AG10803 (cell line): ENCODE measurements at regions not wholly inside any gene's neighbourhood (a gene's known extent, or its start where the extent isn't known, plus 50 kb on each side); places are given as distances from the start of the nearest gene placed in this dataset.

Experiments
- DNase-seq: peaks from one replicate; pipeline ENCODE4 v3.0.0; 2010; ENCODE audit warnings: low read depth
- H3K4me3 ChIP-seq: 2 replicates; pipeline ENCODE4 v1.5.1; 2011; ENCODE audit warnings: mild to moderate bottlenecking, low read length, control low read depth
- TF ChIP-seq, protein P1 (sequence below): conservative IDR thresholded peaks from 2 replicates; pipeline ENCODE4 v1.5.1; 2011; ENCODE audit warnings: mild to moderate bottlenecking, low read length, control low read depth, inconsistent platforms

DNA sequence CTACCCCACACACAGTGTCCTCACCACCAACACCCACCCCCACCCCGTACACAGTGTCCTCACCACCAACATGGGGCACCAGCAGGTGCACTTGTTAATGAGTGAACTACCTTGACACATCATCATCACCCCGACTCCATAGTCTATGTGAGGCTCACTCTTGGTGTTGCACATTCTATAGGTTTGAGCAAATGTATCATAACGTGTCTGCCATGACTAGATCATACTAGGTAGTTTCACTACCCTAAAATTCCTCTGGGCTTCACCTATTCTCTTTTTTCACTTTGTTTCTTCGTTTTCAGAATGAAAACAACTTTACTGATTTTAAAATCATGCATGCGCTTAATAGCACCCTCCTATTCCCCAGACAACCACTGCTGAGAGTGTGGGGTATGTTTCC, 102.6 kb upstream of the SLC6A6 start:
- DNase-seq: no peak
- H3K4me3 ChIP-seq: no peak overlapping the region
- TF ChIP-seq, protein P1, sequence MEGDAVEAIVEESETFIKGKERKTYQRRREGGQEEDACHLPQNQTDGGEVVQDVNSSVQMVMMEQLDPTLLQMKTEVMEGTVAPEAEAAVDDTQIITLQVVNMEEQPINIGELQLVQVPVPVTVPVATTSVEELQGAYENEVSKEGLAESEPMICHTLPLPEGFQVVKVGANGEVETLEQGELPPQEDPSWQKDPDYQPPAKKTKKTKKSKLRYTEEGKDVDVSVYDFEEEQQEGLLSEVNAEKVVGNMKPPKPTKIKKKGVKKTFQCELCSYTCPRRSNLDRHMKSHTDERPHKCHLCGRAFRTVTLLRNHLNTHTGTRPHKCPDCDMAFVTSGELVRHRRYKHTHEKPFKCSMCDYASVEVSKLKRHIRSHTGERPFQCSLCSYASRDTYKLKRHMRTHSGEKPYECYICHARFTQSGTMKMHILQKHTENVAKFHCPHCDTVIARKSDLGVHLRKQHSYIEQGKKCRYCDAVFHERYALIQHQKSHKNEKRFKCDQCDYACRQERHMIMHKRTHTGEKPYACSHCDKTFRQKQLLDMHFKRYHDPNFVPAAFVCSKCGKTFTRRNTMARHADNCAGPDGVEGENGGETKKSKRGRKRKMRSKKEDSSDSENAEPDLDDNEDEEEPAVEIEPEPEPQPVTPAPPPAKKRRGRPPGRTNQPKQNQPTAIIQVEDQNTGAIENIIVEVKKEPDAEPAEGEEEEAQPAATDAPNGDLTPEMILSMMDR: no peak

DNA sequence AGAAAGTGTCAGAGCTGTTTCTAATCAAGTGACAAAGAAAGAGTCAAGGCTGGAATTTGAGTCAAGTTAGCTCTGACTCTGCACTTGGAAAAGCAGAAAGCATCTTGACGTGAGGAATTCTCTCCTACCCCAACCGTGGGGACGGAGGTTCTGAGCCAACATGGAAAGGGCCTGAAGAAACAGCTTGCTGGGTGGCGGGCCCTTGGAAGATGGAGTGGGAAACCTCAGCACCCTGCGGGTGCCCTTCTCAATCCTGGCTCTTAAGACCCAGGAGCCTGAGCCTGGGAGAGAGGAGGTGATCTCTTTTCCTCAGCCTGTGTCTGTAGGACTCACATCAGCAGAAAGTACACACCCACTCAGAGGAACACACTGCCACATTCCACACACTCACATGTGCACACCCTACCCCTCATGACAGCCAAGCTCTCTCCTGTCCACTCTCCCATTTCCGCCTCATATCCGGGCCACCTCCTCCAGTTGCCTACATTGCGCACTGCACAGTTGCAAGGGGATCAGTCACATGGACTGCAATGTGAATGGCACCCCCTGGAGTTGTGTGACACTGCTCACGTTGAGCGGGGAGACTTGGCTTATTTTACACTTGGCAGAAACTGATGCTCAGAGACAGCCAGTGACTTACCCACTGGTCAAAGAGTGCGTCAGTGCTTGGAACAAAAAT, 101.5 kb upstream of the SLC6A6 start:
- no peak overlapping the region for H3K4me3 ChIP-seq
- TF ChIP-seq, protein P1: no peak
- DNase-seq: peak; percentile 36

DNA sequence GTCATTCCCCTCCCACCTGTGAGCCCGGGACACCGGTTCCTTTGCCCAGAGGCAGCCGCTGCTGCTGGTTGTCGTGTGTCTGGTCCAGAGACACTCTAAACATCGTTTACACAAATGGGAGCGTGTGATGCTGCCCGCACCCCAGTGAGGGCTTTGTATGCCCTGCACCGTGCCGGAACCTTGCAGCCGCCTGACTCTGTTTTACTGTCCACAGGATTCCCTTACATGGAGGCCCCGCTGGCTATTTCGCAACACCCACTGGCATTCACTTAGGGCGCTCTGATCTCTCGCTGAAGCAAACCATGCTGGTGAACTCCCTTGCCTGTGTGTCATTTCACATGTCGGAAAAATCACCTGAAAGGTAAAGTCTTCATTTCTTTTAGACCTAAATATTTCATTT, 100.8 kb upstream of the SLC6A6 start:
- H3K4me3 ChIP-seq: no peak overlapping the region
- TF ChIP-seq, protein P1: no peak
- peak; percentile 61 for DNase-seq

DNA sequence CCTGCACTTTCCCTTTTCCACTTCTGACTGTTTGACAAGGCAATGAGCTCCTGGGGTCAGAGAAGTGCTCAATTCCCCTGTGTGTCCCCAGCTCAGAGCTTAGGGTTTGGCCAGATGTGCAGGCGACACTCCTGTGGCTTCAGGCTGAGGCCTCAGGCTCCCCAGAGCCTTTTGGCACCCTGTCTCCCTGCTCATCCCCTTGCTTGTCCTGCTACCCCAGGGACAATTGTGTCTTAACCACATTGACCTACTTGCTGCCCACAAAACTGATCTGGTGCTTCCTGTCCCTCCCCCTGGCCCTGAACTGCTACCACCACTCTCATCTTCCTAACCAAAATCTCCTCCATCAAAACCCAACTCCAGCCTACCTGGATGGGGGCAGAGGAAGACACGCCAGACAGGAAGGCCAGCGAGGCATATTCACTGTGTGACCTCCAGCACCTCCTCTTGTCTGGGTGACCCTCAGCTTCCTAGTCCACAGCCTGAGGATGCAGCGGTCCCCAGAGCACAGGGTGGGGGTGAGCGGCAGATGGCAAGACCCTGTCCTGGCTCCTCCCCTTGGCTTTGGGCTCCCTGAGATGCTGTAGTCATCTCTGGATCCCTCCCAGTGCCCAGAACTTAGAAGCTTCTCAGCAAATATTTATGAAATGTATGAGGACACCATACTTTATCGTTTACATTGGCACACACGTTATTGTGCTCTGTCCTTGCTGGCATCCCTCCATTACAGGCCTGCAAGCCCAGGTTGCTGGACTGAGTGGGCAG, 98.9 kb upstream of the SLC6A6 start:
- TF ChIP-seq, protein P1: no peak
- peak; percentile 23 for DNase-seq
- H3K4me3 ChIP-seq: no peak overlapping the region

DNA sequence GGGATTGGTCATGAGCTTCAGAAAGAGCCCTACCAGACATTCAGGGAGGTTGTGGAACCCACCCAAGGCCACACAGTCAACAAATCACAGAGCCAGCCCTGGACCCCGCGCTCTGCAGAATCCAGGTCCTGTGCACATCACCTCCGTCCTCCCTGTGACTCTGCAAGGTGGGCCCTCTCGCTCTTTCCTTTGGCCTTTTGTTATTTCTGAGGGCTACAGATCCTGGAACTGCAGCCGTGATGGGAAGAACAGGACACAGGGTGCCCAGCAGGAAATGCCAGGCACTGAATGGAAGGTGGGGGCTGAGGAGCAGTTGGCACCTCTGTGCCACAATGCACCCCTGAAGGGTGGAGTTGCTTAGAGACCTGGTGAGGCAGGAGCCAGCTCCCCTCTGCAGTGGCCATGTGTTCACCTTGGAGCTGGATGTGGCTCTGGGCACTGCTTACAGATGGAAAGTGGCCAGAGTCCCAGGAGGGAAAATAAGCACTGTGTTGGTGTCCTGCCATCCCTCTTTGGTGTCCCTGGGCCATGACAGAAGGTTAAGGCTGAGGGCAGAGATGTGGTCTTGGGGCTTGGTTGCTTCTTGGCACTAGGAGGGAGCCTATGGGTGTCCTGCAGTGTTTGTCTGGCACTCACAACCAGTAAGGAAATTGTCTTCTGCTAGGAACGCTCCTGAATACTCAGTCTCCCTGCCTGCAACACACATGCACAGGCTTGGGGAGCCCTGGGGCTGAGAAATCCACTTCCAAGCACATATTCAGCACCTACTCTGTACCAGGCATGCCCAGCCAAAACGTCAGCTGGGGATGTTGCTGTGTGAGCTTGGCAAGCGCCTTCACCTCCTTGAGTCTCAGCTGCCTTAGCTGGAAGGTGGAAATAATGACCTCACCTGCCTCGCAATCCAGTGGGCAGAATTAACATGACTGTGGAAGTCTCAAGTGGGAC, 98.0 kb upstream of the SLC6A6 start:
- DNase-seq: no peak

DNA sequence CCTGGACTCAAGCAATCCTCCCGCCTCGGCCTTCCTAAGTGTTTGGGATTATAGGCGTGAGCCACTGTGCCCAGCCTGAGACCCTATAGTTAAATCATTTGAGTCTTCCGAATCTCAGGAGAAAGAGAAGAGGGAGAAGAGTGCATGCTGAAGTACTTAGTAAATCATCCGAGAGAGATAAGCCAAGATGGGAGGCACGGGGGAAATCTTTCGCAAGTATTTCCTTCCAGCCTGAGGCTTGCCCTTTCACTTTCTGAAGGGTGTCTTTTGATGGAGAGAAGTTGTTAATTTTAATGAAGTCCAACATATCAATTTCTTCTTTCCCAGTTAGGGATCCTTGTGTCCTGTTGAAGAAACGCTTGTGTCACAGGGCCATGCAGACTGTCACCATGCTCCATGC, 97.1 kb upstream of the SLC6A6 start:
- H3K4me3 ChIP-seq: no peak overlapping the region
- DNase-seq: no peak
- TF ChIP-seq, protein P1: no peak

More for the DNA sequence above, 98.0 kb upstream of the SLC6A6 start:
- TF ChIP-seq, protein P1: no peak
- H3K4me3 ChIP-seq: no peak overlapping the region
